HPDE6-E6E7 (cell line): ENCODE measurements at regions not wholly inside any gene's neighbourhood (a gene's known extent, or its start where the extent isn't known, plus 50 kb on each side); places are given as distances from the start of the nearest gene placed in this dataset.
"Not testable (repeated sequence)": the region's sequence is repeated elsewhere in the genome, so short reads cannot be mapped to it uniquely, and the experiment has no call there.

Experiments
- DNase-seq: peaks from one replicate; pipeline ENCODE4 v3.0.0; 2011; ENCODE audit warnings: missing footprints; ENCODE audit errors: extremely low spot score

- DNase-seq, result not testable (repeated sequence)
Measured at GRCh38 chr3:10657339-10657738, 152.0 kb upstream of the ATP2B2 start.

- DNase-seq, result no peak
Measured at GRCh38 chr3:10665592-10665991, 150.4 kb upstream of the SLC6A11 start.

- DNase-seq, result no peak
Measured at GRCh38 chr3:10666621-10667020, 149.4 kb upstream of the SLC6A11 start.

GRCh38 chr3:10667269-10667668 lies 148.8 kb upstream of the SLC6A11 start:
- DNase-seq, result no peak

GRCh38 chr3:10667901-10668476 lies 148.0 kb upstream of the SLC6A11 start:
- DNase-seq, result no peak

- DNase-seq, result no peak
Measured at GRCh38 chr3:10669490-10670048, 146.5 kb upstream of the SLC6A11 start.

GRCh38 chr3:10672422-10672821 lies 143.6 kb upstream of the SLC6A11 start:
- no peak for DNase-seq

GRCh38 chr3:10674578-10674977 lies 141.4 kb upstream of the SLC6A11 start:
- no peak for DNase-seq

GRCh38 chr3:10676905-10677304 lies 139.1 kb upstream of the SLC6A11 start:
- no peak for DNase-seq

- no peak for DNase-seq
Measured at GRCh38 chr3:10678796-10679376, 137.1 kb upstream of the SLC6A11 start.

GRCh38 chr3:10680796-10681195 lies 135.2 kb upstream of the SLC6A11 start:
- DNase-seq, result no peak

GRCh38 chr3:10682692-10683091 lies 133.3 kb upstream of the SLC6A11 start:
- DNase-seq, result no peak

- no peak for DNase-seq
Measured at GRCh38 chr3:10683106-10683505, 132.9 kb upstream of the SLC6A11 start.

GRCh38 chr3:10688126-10688525 lies 127.9 kb upstream of the SLC6A11 start:
- no peak for DNase-seq

GRCh38 chr3:10688548-10689172 lies 127.4 kb upstream of the SLC6A11 start:
- DNase-seq, result no peak

GRCh38 chr3:10692039-10692622 lies 123.9 kb upstream of the SLC6A11 start:
- DNase-seq, result no peak

GRCh38 chr3:10693457-10693856 lies 122.6 kb upstream of the SLC6A11 start:
- no peak for DNase-seq

GRCh38 chr3:10694179-10694578 lies 121.8 kb upstream of the SLC6A11 start:
- no peak for DNase-seq

GRCh38 chr3:10695186-10695585 lies 120.8 kb upstream of the SLC6A11 start:
- not testable (repeated sequence) for DNase-seq

GRCh38 chr3:10695595-10696285 lies 120.3 kb upstream of the SLC6A11 start:
- DNase-seq, result no peak

- no peak for DNase-seq
Measured at GRCh38 chr3:10697918-10698317, 118.1 kb upstream of the SLC6A11 start.

GRCh38 chr3:10700821-10701220 lies 115.2 kb upstream of the SLC6A11 start:
- DNase-seq, result no peak
